ENCODE measurements at regions not wholly inside any gene's neighbourhood (a gene's known extent, or its start where the extent isn't known, plus 50 kb on each side); places are given as distances from the start of the nearest gene placed in this dataset.
A peak's percentile ranks its signal among the peaks of the same experiment; 100 is the strongest.

DNA sequence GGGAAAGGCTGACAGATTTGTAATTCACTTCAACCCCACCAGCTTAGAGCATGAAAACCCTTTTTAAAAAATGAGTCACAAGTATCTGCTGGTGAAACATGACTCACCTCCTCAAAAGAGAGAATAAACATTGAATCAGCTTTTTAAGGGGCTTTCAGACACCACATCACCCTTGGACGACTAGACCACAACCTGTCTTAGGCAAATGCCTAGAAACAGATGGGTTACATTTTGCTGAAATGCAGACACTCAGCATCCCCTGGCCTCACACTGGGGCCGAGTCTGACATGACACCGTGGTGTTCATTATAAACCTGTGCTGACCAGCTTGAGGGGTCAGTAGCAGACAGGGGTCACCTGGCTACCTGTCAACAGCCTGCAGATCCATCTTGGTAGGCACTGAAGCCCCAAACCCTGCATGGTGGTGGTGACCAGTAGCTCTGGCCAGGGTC, 175.3 kb upstream of the CST7 start:
- no peak overlapping the region for H3K27ac ChIP-seq
- TF ChIP-seq, protein P1, sequence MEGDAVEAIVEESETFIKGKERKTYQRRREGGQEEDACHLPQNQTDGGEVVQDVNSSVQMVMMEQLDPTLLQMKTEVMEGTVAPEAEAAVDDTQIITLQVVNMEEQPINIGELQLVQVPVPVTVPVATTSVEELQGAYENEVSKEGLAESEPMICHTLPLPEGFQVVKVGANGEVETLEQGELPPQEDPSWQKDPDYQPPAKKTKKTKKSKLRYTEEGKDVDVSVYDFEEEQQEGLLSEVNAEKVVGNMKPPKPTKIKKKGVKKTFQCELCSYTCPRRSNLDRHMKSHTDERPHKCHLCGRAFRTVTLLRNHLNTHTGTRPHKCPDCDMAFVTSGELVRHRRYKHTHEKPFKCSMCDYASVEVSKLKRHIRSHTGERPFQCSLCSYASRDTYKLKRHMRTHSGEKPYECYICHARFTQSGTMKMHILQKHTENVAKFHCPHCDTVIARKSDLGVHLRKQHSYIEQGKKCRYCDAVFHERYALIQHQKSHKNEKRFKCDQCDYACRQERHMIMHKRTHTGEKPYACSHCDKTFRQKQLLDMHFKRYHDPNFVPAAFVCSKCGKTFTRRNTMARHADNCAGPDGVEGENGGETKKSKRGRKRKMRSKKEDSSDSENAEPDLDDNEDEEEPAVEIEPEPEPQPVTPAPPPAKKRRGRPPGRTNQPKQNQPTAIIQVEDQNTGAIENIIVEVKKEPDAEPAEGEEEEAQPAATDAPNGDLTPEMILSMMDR (IDR thresholded peaks at IDR 0.05; ENCODE audit: low read depth, low read length) = no peak

DNA sequence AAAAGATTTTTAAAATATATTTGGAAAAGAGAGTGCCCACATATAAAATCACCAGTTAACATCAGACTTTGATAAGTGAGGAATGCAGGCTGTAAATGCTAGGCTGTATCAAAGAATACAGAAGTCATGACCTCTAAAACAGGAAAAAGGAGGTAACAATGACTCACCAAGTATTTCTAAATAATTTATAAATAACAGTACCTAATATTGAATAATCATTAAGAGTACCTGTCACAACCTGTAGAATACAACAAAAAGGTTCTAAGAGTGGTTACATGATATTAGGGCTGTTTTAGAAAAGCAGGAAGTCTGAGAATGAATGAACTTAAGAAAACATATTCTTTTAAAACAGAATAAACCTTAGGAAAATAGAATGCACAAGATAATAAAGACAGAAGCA, 173.1 kb upstream of the CST7 start:
- H3K4me3 ChIP-seq = no peak overlapping the region
- no peaks in the 10 kb centered on the region for H3K9me3 ChIP-seq (ENCODE audit: low read depth)
- TF ChIP-seq, protein P1 (IDR thresholded peaks at IDR 0.05; ENCODE audit: low read depth, low read length) = no peak
- H3K4me1 ChIP-seq (ENCODE audit: low read depth) = no peaks in the 10 kb centered on the region
- no peak for DNase-seq (ENCODE audit: low read depth in 1 of 2, low spot score in 1 of 2)
- peaks cover 17% of the 10 kb centered on the region for H3K27me3 ChIP-seq
- no peaks in the 10 kb centered on the region for H3K36me3 ChIP-seq
- no peak overlapping the region for H3K27ac ChIP-seq

More for the DNA sequence above, 175.3 kb upstream of the CST7 start:
- H3K4me3 ChIP-seq = no peak overlapping the region
- no peaks in the 10 kb centered on the region for H3K9me3 ChIP-seq (ENCODE audit: low read depth)
- H3K4me1 ChIP-seq (ENCODE audit: low read depth) = no peaks in the 10 kb centered on the region
- H3K36me3 ChIP-seq = no peaks in the 10 kb centered on the region
- peaks cover 10% of the 10 kb centered on the region for H3K27me3 ChIP-seq
- peak in 1 of 2 donors; percentile 35 for DNase-seq (ENCODE audit: low read depth in 1 of 2, low spot score in 1 of 2)

DNA sequence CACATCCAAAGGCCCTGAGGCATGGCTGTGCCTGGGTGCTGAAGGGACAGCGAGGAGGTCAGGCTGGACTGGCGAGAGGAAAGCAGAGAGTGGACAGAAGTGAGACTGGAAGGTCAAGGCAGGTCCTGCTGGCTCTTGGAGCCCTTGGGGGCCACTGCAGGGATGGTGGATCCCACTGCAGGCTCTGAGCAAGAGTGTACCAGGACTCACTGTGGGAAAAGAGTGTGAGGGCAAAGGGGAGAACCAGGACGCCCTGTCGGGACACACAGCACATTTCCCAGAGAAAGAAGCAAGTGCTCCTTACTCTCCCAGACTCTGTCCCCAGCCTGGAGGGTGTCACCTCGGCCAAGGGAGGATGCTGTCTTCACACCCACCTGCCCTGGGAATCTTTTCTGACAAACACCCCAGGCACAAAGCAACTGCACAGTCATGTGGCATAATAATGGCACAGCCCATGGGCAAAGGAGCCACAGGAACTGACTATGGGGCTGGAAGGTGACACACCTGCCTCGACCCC, 172.3 kb upstream of the CST7 start:
- no peak for DNase-seq (ENCODE audit: low read depth in 1 of 2, low spot score in 1 of 2)
- H3K36me3 ChIP-seq = no peaks in the 10 kb centered on the region
- H3K27ac ChIP-seq = no peak overlapping the region
- no peaks in the 10 kb centered on the region for H3K4me1 ChIP-seq (ENCODE audit: low read depth)
- no peak overlapping the region for H3K4me3 ChIP-seq
- no peaks in the 10 kb centered on the region for H3K9me3 ChIP-seq (ENCODE audit: low read depth)
- TF ChIP-seq, protein P1 (IDR thresholded peaks at IDR 0.05; ENCODE audit: low read depth, low read length) = no peak
- peaks cover 17% of the 10 kb centered on the region for H3K27me3 ChIP-seq

DNA sequence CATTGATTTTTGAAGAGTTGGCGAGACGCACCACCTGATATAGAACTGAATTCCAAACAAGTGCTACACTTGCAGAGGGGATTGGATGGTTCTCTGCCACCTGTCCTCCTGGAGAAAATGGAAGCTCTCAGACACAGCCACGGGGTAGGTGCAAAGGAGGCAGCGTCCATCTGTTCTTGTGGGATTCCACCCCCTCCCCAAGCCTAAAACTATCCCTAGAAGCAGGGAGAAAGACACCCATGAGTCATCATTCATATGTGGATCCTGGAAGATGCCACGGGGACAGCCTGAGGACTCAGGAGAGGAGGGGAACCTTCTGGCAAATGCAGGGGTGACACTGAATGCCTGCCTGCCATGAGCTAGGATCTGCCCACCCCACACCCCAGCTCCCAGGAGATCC, 171.3 kb upstream of the CST7 start:
- no peaks in the 10 kb centered on the region for H3K9me3 ChIP-seq (ENCODE audit: low read depth)
- H3K4me3 ChIP-seq = no peak overlapping the region
- no peak overlapping the region for H3K27ac ChIP-seq
- no peaks in the 10 kb centered on the region for H3K4me1 ChIP-seq (ENCODE audit: low read depth)
- no peaks in the 10 kb centered on the region for H3K36me3 ChIP-seq
- peaks cover 17% of the 10 kb centered on the region for H3K27me3 ChIP-seq
- DNase-seq (ENCODE audit: low read depth in 1 of 2, low spot score in 1 of 2) = no peak
- TF ChIP-seq, protein P1 (IDR thresholded peaks at IDR 0.05; ENCODE audit: low read depth, low read length) = no peak

DNA sequence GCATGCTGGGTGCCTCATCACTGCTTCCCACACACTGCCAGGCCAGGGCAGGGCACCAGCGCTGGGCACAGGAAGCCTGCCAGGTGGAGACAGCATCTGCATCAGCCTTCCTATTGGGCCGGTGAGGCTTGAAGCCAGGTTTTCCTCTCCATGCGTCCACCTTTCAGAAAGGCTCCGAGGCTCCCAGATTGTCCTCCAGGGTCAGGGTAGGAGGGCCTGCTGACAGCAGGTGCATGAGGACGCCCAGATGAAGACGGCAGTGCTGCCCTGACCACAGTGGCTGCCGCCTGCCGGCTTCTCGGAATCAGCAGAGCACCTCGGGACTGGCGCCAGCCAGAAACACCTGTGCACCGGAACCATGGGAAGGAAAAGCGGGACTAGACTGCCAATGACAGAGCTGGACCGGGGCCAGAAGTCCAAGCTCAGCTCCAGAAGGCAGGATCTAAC, 170.5 kb upstream of the CST7 start:
- DNase-seq (ENCODE audit: low read depth in 1 of 2, low spot score in 1 of 2) = no peak
- H3K4me3 ChIP-seq = no peak overlapping the region
- H3K27ac ChIP-seq = no peak overlapping the region
- H3K27me3 ChIP-seq = peaks cover 17% of the 10 kb centered on the region
- no peaks in the 10 kb centered on the region for H3K4me1 ChIP-seq (ENCODE audit: low read depth)
- no peaks in the 10 kb centered on the region for H3K9me3 ChIP-seq (ENCODE audit: low read depth)
- H3K36me3 ChIP-seq = no peaks in the 10 kb centered on the region
- TF ChIP-seq, protein P1 (IDR thresholded peaks at IDR 0.05; ENCODE audit: low read depth, low read length) = no peak
